GM13977 (cell line): ENCODE measurements at regions not wholly inside any gene's neighbourhood (a gene's known extent, or its start where the extent isn't known, plus 50 kb on each side); places are given as distances from the start of the nearest gene placed in this dataset.
"Not testable (repeated sequence)": the region's sequence is repeated elsewhere in the genome, so short reads cannot be mapped to it uniquely, and the experiment has no call there.

Experiments
- DNase-seq: peaks from one replicate; pipeline ENCODE4 v3.0.0; 2012; ENCODE audit warnings: low spot score
- CTCF ChIP-seq: IDR thresholded peaks from 2 replicates; pipeline ENCODE4 v1.5.1; 2012; ENCODE audit warnings: mild to moderate bottlenecking, control low read depth; ENCODE audit not compliant: insufficient read depth; ENCODE audit errors: extremely low read depth, missing control alignments
- in situ Hi-C: fragments of 300-500 bp; cut with MboI; formaldehyde crosslinking; loops from one replicate; pipeline ENCODE4 v1.12.0; 2022; ENCODE audit warnings: low sequenced_read_pairs, low pct_unique_long_range_greater_than_20kb, mixed read lengths, inconsistent platforms; ENCODE audit not compliant: unreplicated experiment

GRCh38 chrX:77076896-77077295 is 370.3 kb upstream of the FGF16 start:
- DNase-seq = no peak
- no peak for TF ChIP-seq CTCF
- in situ Hi-C loops = no loop called here

GRCh38 chrX:77081237-77081636 is 366.0 kb upstream of the FGF16 start:
- DNase-seq, in situ Hi-C loops: not testable (repeated sequence)

GRCh38 chrX:77085372-77085771 is 361.8 kb upstream of the FGF16 start:
- in situ Hi-C loops = no loop called here
- DNase-seq = no peak
- TF ChIP-seq CTCF = no peak

- no peak for TF ChIP-seq CTCF
- DNase-seq = no peak
- in situ Hi-C loops = no loop called here
Observed at GRCh38 chrX:77087529-77088169, 359.5 kb upstream of the FGF16 start.

- in situ Hi-C loops = no loop called here
- TF ChIP-seq CTCF = no peak
- no peak for DNase-seq
Observed at GRCh38 chrX:77088233-77088632, 359.0 kb upstream of the FGF16 start.

GRCh38 chrX:77114501-77114900 is 332.7 kb upstream of the FGF16 start:
- TF ChIP-seq CTCF = no peak
- no peak for DNase-seq
- in situ Hi-C loops = no loop called here

- no peak for TF ChIP-seq CTCF
- DNase-seq = peak; percentile 6
Observed at GRCh38 chrX:77118686-77119085, 328.5 kb upstream of the FGF16 start.

More at GRCh38 chrX:77118686-77119085, 328.5 kb upstream of the FGF16 start:
- in situ Hi-C loops = no loop called here
